ENCODE measurements at regions not wholly inside any gene's neighbourhood (a gene's known extent, or its start where the extent isn't known, plus 50 kb on each side); places are given as distances from the start of the nearest gene placed in this dataset.

GRCh38 chr6:122042380-122042779 lies 357.1 kb upstream of the HSF2 start:
- H3K36me3 ChIP-seq: no peaks in the 10 kb centered on the region
- no peak for DNase-seq (ENCODE audit: low spot score in 2 of 2)
- H3K4me3 ChIP-seq: no peak overlapping the region
- H3K4me1 ChIP-seq: no peaks in the 10 kb centered on the region
- H3K27ac ChIP-seq: no peak overlapping the region
- H3K27me3 ChIP-seq: no peaks in the 10 kb centered on the region
- TF ChIP-seq CTCF (IDR thresholded peaks at IDR 0.05): no peak
- intact Hi-C loops (cut with DNase I): no loop called here
- no peaks in the 10 kb centered on the region for H3K9me3 ChIP-seq

- DNase-seq (ENCODE audit: low spot score in 2 of 2): no peak
- no peak for TF ChIP-seq CTCF (IDR thresholded peaks at IDR 0.05)
- Histone ChIP-seq H3K27ac (no peak overlapping the region), H3K9me3 (no peaks in the 10 kb centered on the region), H3K4me1 (no peaks in the 10 kb centered on the region), H3K36me3 (no peaks in the 10 kb centered on the region), H3K4me3 (no peak overlapping the region), H3K27me3 (no peaks in the 10 kb centered on the region)
- intact Hi-C loops (cut with DNase I): no loop called here
These were observed 356.3 kb upstream of the HSF2 start for GRCh38 chr6:122042960-122043735.

- Histone ChIP-seq H3K36me3 (no peaks in the 10 kb centered on the region), H3K4me3 (no peak overlapping the region), H3K4me1 (no peaks in the 10 kb centered on the region), H3K27me3 (no peaks in the 10 kb centered on the region), H3K9me3 (no peaks in the 10 kb centered on the region), H3K27ac (no peak overlapping the region)
- no peak for DNase-seq (ENCODE audit: low spot score in 2 of 2)
- intact Hi-C loops (cut with DNase I): no loop called here
- no peak for TF ChIP-seq CTCF (IDR thresholded peaks at IDR 0.05)
These were observed 350.9 kb upstream of the HSF2 start for GRCh38 chr6:122048570-122048969.

GRCh38 chr6:122049341-122049740 lies 350.1 kb upstream of the HSF2 start:
- no peaks in the 10 kb centered on the region for H3K27me3 ChIP-seq
- intact Hi-C loops (cut with DNase I): no loop called here
- H3K4me1 ChIP-seq: no peaks in the 10 kb centered on the region
- no peaks in the 10 kb centered on the region for H3K36me3 ChIP-seq
- DNase-seq (ENCODE audit: low spot score in 2 of 2): no peak
- H3K4me3 ChIP-seq: no peak overlapping the region
- TF ChIP-seq CTCF (IDR thresholded peaks at IDR 0.05): no peak
- no peak overlapping the region for H3K27ac ChIP-seq
- H3K9me3 ChIP-seq: no peaks in the 10 kb centered on the region

- TF ChIP-seq CTCF (IDR thresholded peaks at IDR 0.05): no peak
- Histone ChIP-seq H3K27ac (no peak overlapping the region), H3K9me3 (no peaks in the 10 kb centered on the region), H3K36me3 (no peaks in the 10 kb centered on the region), H3K4me1 (no peaks in the 10 kb centered on the region), H3K27me3 (no peaks in the 10 kb centered on the region), H3K4me3 (no peak overlapping the region)
- intact Hi-C loops (cut with DNase I): no loop called here
- no peak for DNase-seq (ENCODE audit: low spot score in 2 of 2)
These were observed 349.2 kb upstream of the HSF2 start for GRCh38 chr6:122050242-122050755.

Data from ascending aorta (tissue), 2 donors.